GM23338 (cell line): ENCODE measurements at regions not wholly inside any gene's neighbourhood (a gene's known extent, or its start where the extent isn't known, plus 50 kb on each side); places are given as distances from the start of the nearest gene placed in this dataset.
"Not testable (repeated sequence)": the region's sequence is repeated elsewhere in the genome, so short reads cannot be mapped to it uniquely, and the experiment has no call there.

ENCODE experiments used
- ATAC-seq: fragments of 200-7000 bp; cut with Tn5 transposase; 3 replicates; pipeline ENCODE4 v1.9.1; 2020
- DNase-seq: peaks from one replicate; pipeline ENCODE4 v3.0.0-alpha.2; 2015; ENCODE audit warnings: low spot score
- H2AFZ ChIP-seq: fragments of 200-600 bp; sonication (generic); 2 replicates; pipeline ENCODE4 v1.8.0; 2016; ENCODE audit warnings: antibody characterized with exemption, mild to moderate bottlenecking, moderate library complexity
- H3F3A ChIP-seq: fragments of 200-600 bp; sonication (generic); replicated peaks from 2 replicates; pipeline ENCODE4 v1.8.0; 2017; ENCODE audit warnings: antibody characterized with exemption, mixed run types, low read depth
- H3K27ac ChIP-seq: fragments of 200-600 bp; sonication (generic); 2 replicates; pipeline ENCODE4 v1.6.1; 2016; ENCODE audit warnings: low read depth
- H3K27me3 ChIP-seq: fragments of 200-600 bp; sonication (generic); 2 replicates; pipeline ENCODE4 v1.8.0; 2016; ENCODE audit warnings: mild to moderate bottlenecking, mixed run types, moderate library complexity; ENCODE audit not compliant: insufficient read depth
- H3K36me3 ChIP-seq: fragments of 200-600 bp; sonication (generic); 2 replicates; pipeline ENCODE4 v1.8.0; 2016; ENCODE audit warnings: mild to moderate bottlenecking; ENCODE audit not compliant: insufficient read depth
- H3K4me1 ChIP-seq: fragments of 200-600 bp; sonication (generic); 2 replicates; pipeline ENCODE4 v1.8.0; 2016; ENCODE audit warnings: mild to moderate bottlenecking, moderate library complexity; ENCODE audit not compliant: insufficient read depth
- H3K4me2 ChIP-seq: fragments of 200-600 bp; sonication (generic); 2 replicates; pipeline ENCODE4 v1.7.1; 2017; ENCODE audit warnings: mixed run types
- H3K4me3 ChIP-seq: fragments of 200-600 bp; sonication (generic); 2 replicates; pipeline ENCODE4 v1.6.1; 2016; ENCODE audit warnings: mixed run types
- H3K79me2 ChIP-seq: fragments of 200-600 bp; sonication (generic); replicated peaks from 2 replicates; pipeline ENCODE4 v1.8.0; 2017; ENCODE audit warnings: mild to moderate bottlenecking; ENCODE audit not compliant: insufficient read depth
- H3K9me2 ChIP-seq: fragments of 200-600 bp; sonication (generic); 2 replicates; pipeline ENCODE4 v1.8.0; 2017; ENCODE audit not compliant: insufficient read depth
- H4K20me1 ChIP-seq: fragments of 200-600 bp; sonication (generic); replicated peaks from 2 replicates; pipeline ENCODE4 v1.8.0; 2017; ENCODE audit warnings: mild to moderate bottlenecking; ENCODE audit not compliant: insufficient read depth
- H3K27ac Mint-ChIP-seq: 2 replicates; pipeline ENCODE4 v1.8.0; 2020; ENCODE audit warnings: inconsistent platforms, mild to moderate bottlenecking, moderate library complexity, mixed read lengths
- H3K27me3 Mint-ChIP-seq: 3 replicates; pipeline ENCODE4 v1.8.0; 2022; ENCODE audit warnings: low read depth, mild to moderate bottlenecking, moderate library complexity, mixed read lengths, inconsistent platforms; ENCODE audit not compliant: insufficient read depth, poor library complexity
- H3K36me3 Mint-ChIP-seq: 3 replicates; pipeline ENCODE4 v1.8.0; 2021; ENCODE audit warnings: low read depth, mild to moderate bottlenecking, inconsistent platforms, moderate library complexity, mixed read lengths
- H3K4me1 Mint-ChIP-seq: 3 replicates; pipeline ENCODE4 v1.8.0; 2020; ENCODE audit warnings: mild to moderate bottlenecking, inconsistent platforms, mixed read lengths
- H3K4me3 Mint-ChIP-seq: 3 replicates; pipeline ENCODE4 v1.8.0; 2021; ENCODE audit warnings: moderate library complexity, mild to moderate bottlenecking, inconsistent platforms, mixed read lengths
- H3K9me3 Mint-ChIP-seq: 3 replicates; pipeline ENCODE4 v1.8.0; 2020; ENCODE audit warnings: moderate library complexity, mild to moderate bottlenecking, inconsistent platforms, mixed read lengths
- JUNB ChIP-seq: IDR thresholded peaks from one replicate; pipeline ENCODE4 v1.6.1; 2016; ENCODE audit warnings: antibody characterized with exemption; ENCODE audit not compliant: unreplicated experiment
- NANOG ChIP-seq: IDR thresholded peaks from 2 replicates; pipeline ENCODE4 v1.6.1; 2016; ENCODE audit warnings: antibody characterized with exemption, borderline replicate concordance
- ZNF114 ChIP-seq: fragments of 250-450 bp; sonication (Bioruptor Pico); IDR thresholded peaks from 2 replicates; pipeline ENCODE4 v1.5.0; 2020; ENCODE audit warnings: mild to moderate bottlenecking, moderate library complexity
- ZNF331 ChIP-seq: fragments of 250-450 bp; sonication (Bioruptor Pico); IDR thresholded peaks from 2 replicates; pipeline ENCODE4 v1.5.0; 2020; ENCODE audit warnings: low read depth, mild to moderate bottlenecking, moderate library complexity
- TF ChIP-seq, protein P1 (sequence below): IDR thresholded peaks from 2 replicates; pipeline ENCODE4 v1.6.1; 2016; ENCODE audit warnings: antibody characterized with exemption
- TF ChIP-seq, protein P2 (sequence below): fragments of 250-450 bp; sonication (Bioruptor Pico); IDR thresholded peaks from 2 replicates; pipeline ENCODE4 v1.5.0; 2020; ENCODE audit warnings: mild to moderate bottlenecking, moderate library complexity
- TF ChIP-seq, protein P3 (sequence below): IDR thresholded peaks from one replicate; pipeline ENCODE4 v1.6.1; 2018; ENCODE audit warnings: antibody characterized with exemption; ENCODE audit not compliant: unreplicated experiment

DNA sequence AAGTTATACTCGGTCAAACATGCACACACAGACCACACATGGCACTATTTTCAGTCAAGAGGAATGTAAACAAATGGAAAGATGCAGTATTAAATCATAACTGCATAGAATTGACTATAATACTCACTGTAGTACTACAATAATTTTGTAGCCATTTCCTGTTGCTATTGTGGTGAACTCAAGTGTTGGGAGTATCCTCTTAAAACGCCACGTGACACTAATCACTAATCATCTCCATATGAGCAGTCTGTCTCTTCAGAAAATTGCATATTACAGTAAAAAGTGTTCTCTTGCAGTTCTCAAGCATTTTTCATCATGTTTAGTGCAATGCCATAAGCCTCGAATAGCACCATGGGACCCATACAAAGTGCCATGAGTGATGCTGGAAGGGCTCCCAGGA, 258.7 kb upstream of the ID4 start:
- Mint-ChIP-seq H3K27ac (no peak overlapping the region), H3K4me1 (no peaks in the 10 kb centered on the region), H3K36me3 (no peaks in the 10 kb centered on the region), H3K27me3 (no peaks in the 10 kb centered on the region), H3K9me3 (peaks cover 8% of the 10 kb centered on the region; the same call in 1 of the 3 replicates), H3K4me3 (no peak overlapping the region)
- ATAC-seq (no peak), DNase-seq (no peak)
- H3K9me2 ChIP-seq: no peaks in the 10 kb centered on the region
- H3K79me2 ChIP-seq: no peaks in the 10 kb centered on the region
- H3F3A ChIP-seq: no peaks in the 10 kb centered on the region
- H3K27me3 ChIP-seq: no peaks in the 10 kb centered on the region
- no peak overlapping the region for H3K4me2 ChIP-seq
- H4K20me1 ChIP-seq: no peaks in the 10 kb centered on the region
- no peak overlapping the region for H3K4me3 ChIP-seq
- no peaks in the 10 kb centered on the region for H3K4me1 ChIP-seq
- TF ChIP-seq, protein P1, sequence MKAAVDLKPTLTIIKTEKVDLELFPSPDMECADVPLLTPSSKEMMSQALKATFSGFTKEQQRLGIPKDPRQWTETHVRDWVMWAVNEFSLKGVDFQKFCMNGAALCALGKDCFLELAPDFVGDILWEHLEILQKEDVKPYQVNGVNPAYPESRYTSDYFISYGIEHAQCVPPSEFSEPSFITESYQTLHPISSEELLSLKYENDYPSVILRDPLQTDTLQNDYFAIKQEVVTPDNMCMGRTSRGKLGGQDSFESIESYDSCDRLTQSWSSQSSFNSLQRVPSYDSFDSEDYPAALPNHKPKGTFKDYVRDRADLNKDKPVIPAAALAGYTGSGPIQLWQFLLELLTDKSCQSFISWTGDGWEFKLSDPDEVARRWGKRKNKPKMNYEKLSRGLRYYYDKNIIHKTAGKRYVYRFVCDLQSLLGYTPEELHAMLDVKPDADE: no peak
- TF ChIP-seq ZNF114 (no peak), NANOG (no peak), ZNF331 (no peak), JUNB (no peak)
- TF ChIP-seq, protein P2, sequence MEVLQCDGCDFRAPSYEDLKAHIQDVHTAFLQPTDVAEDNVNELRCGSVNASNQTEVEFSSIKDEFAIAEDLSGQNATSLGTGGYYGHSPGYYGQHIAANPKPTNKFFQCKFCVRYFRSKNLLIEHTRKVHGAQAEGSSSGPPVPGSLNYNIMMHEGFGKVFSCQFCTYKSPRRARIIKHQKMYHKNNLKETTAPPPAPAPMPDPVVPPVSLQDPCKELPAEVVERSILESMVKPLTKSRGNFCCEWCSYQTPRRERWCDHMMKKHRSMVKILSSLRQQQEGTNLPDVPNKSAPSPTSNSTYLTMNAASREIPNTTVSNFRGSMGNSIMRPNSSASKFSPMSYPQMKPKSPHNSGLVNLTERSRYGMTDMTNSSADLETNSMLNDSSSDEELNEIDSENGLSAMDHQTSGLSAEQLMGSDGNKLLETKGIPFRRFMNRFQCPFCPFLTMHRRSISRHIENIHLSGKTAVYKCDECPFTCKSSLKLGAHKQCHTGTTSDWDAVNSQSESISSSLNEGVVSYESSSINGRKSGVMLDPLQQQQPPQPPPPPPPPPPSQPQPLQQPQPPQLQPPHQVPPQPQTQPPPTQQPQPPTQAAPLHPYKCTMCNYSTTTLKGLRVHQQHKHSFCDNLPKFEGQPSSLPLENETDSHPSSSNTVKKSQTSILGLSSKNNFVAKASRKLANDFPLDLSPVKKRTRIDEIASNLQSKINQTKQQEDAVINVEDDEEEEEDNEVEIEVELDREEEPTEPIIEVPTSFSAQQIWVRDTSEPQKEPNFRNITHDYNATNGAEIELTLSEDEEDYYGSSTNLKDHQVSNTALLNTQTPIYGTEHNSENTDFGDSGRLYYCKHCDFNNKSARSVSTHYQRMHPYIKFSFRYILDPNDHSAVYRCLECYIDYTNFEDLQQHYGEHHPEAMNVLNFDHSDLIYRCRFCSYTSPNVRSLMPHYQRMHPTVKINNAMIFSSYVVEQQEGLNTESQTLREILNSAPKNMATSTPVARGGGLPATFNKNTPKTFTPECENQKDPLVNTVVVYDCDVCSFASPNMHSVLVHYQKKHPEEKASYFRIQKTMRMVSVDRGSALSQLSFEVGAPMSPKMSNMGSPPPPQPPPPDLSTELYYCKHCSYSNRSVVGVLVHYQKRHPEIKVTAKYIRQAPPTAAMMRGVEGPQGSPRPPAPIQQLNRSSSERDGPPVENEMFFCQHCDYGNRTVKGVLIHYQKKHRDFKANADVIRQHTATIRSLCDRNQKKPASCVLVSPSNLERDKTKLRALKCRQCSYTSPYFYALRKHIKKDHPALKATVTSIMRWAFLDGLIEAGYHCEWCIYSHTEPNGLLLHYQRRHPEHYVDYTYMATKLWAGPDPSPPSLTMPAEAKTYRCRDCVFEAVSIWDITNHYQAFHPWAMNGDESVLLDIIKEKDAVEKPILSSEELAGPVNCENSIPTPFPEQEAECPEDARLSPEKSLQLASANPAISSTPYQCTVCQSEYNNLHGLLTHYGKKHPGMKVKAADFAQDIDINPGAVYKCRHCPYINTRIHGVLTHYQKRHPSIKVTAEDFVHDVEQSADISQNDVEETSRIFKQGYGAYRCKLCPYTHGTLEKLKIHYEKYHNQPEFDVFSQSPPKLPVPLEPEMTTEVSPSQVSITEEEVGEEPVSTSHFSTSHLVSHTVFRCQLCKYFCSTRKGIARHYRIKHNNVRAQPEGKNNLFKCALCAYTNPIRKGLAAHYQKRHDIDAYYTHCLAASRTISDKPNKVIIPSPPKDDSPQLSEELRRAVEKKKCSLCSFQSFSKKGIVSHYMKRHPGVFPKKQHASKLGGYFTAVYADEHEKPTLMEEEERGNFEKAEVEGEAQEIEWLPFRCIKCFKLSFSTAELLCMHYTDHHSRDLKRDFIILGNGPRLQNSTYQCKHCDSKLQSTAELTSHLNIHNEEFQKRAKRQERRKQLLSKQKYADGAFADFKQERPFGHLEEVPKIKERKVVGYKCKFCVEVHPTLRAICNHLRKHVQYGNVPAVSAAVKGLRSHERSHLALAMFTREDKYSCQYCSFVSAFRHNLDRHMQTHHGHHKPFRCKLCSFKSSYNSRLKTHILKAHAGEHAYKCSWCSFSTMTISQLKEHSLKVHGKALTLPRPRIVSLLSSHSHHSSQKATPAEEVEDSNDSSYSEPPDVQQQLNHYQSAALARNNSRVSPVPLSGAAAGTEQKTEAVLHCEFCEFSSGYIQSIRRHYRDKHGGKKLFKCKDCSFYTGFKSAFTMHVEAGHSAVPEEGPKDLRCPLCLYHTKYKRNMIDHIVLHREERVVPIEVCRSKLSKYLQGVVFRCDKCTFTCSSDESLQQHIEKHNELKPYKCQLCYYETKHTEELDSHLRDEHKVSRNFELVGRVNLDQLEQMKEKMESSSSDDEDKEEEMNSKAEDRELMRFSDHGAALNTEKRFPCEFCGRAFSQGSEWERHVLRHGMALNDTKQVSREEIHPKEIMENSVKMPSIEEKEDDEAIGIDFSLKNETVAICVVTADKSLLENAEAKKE (CRISPR knock-in tag): no peak
- TF ChIP-seq, protein P3, sequence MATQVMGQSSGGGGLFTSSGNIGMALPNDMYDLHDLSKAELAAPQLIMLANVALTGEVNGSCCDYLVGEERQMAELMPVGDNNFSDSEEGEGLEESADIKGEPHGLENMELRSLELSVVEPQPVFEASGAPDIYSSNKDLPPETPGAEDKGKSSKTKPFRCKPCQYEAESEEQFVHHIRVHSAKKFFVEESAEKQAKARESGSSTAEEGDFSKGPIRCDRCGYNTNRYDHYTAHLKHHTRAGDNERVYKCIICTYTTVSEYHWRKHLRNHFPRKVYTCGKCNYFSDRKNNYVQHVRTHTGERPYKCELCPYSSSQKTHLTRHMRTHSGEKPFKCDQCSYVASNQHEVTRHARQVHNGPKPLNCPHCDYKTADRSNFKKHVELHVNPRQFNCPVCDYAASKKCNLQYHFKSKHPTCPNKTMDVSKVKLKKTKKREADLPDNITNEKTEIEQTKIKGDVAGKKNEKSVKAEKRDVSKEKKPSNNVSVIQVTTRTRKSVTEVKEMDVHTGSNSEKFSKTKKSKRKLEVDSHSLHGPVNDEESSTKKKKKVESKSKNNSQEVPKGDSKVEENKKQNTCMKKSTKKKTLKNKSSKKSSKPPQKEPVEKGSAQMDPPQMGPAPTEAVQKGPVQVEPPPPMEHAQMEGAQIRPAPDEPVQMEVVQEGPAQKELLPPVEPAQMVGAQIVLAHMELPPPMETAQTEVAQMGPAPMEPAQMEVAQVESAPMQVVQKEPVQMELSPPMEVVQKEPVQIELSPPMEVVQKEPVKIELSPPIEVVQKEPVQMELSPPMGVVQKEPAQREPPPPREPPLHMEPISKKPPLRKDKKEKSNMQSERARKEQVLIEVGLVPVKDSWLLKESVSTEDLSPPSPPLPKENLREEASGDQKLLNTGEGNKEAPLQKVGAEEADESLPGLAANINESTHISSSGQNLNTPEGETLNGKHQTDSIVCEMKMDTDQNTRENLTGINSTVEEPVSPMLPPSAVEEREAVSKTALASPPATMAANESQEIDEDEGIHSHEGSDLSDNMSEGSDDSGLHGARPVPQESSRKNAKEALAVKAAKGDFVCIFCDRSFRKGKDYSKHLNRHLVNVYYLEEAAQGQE: no peak
- H2AFZ ChIP-seq: no peak overlapping the region
- H3K27ac ChIP-seq: no peak overlapping the region
- no peaks in the 10 kb centered on the region for H3K36me3 ChIP-seq

DNA sequence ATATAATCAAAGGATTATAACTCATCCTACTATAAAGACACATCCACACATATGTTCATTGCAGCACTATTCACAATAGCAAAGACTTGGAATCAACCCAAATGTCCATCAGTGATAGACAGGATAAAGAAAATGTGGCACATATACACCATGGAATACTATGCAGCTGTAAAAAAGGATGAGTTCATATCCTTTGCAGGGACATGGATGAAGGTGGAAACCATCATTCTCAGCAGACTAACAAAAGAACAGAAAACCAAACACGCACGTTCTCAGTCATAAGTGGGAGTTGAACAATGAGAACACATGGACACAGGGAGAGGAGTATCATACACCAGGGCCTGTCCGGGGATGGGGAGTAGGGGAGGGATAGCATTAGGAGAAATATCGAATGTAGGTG, 253.0 kb upstream of the ID4 start:
- not testable (repeated sequence) for H3K4me1 Mint-ChIP-seq, H3F3A ChIP-seq, H4K20me1 ChIP-seq, H3K4me2 ChIP-seq, H3K27ac ChIP-seq, H3K9me3 Mint-ChIP-seq, H3K9me2 ChIP-seq, H3K27ac Mint-ChIP-seq, H3K4me3 ChIP-seq, DNase-seq, H3K4me1 ChIP-seq, H3K79me2 ChIP-seq, ATAC-seq, H3K36me3 ChIP-seq, H3K36me3 Mint-ChIP-seq, H2AFZ ChIP-seq, H3K27me3 Mint-ChIP-seq, H3K27me3 ChIP-seq, H3K4me3 Mint-ChIP-seq
